WTC11 (cell line): ENCODE measurements at regions not wholly inside any gene's neighbourhood (a gene's known extent, or its start where the extent isn't known, plus 50 kb on each side); places are given as distances from the start of the nearest gene placed in this dataset.

Experiments
- ATAC-seq: fragments of 200-7000 bp; cut with Tn5 transposase; 2 replicates; pipeline ENCODE4 v1.10.0; 2021; ENCODE audit warnings: mild to moderate bottlenecking, moderate library complexity
- CTCF ChIA-PET: fragments of 300-600 bp; sonication (Branson Sonifier 250); formaldehyde crosslinking; loops from one replicate; lab custom pipeline; 2021; ENCODE audit warnings: antibody characterized with exemption; lab: Charles Lee
- POLR2A ChIA-PET: fragments of 350-600 bp; sonication (Branson Sonifier 250); formaldehyde crosslinking; loops from one replicate; lab custom pipeline; 2021; ENCODE audit warnings: antibody characterized with exemption; lab: Charles Lee
- DNase-seq: peaks from one replicate; pipeline ENCODE4 v3.0.0; 2021; ENCODE audit warnings: low spot score
- H3K27ac Mint-ChIP-seq: 2 replicates; pipeline ENCODE4 v1.8.0; 2021; ENCODE audit warnings: mixed read lengths
- H3K27me3 Mint-ChIP-seq: 2 replicates; pipeline ENCODE4 v1.8.0; 2021; ENCODE audit warnings: low read depth, mild to moderate bottlenecking, moderate library complexity, mixed read lengths
- H3K36me3 Mint-ChIP-seq: 2 replicates; pipeline ENCODE4 v1.8.0; 2021; ENCODE audit warnings: mixed read lengths
- H3K4me1 Mint-ChIP-seq: 2 replicates; pipeline ENCODE4 v1.8.0; 2022; ENCODE audit warnings: mixed read lengths
- H3K4me3 Mint-ChIP-seq: 2 replicates; pipeline ENCODE4 v1.8.0; 2021; ENCODE audit warnings: mild to moderate bottlenecking, moderate library complexity, mixed read lengths
- H3K9me3 Mint-ChIP-seq: 2 replicates; pipeline ENCODE4 v1.8.0; 2021; ENCODE audit warnings: mixed read lengths
- ATF2 ChIP-seq: sonication (generic); formaldehyde crosslinking; IDR thresholded peaks from 2 replicates; pipeline ENCODE4 v1.8.1; 2022; ENCODE audit warnings: low read depth, missing genetic modification reagents, borderline replicate concordance
- ATF6 ChIP-seq: sonication (generic); formaldehyde crosslinking; IDR thresholded peaks from 2 replicates; pipeline ENCODE4 v1.8.1; 2023; ENCODE audit warnings: mild to moderate bottlenecking, missing genetic modification reagents
- CBFB ChIP-seq: sonication (generic); formaldehyde crosslinking; IDR thresholded peaks from 2 replicates; pipeline ENCODE4 v1.8.1; 2022; ENCODE audit warnings: mild to moderate bottlenecking, low read depth, missing genetic modification reagents
- CTCF ChIP-seq: fragments of 200-600 bp; IDR thresholded peaks from 2 replicates; pipeline ENCODE4 v1.8.0; 2022; ENCODE audit warnings: antibody characterized with exemption
- E2F4 ChIP-seq: sonication (generic); formaldehyde crosslinking; IDR thresholded peaks from 2 replicates; pipeline ENCODE4 v1.8.1; 2022; ENCODE audit warnings: low read depth, mild to moderate bottlenecking, moderate library complexity, missing genetic modification reagents, borderline replicate concordance
- E2F5 ChIP-seq: sonication (generic); formaldehyde crosslinking; IDR thresholded peaks from 2 replicates; pipeline ENCODE4 v1.8.1; 2022; ENCODE audit warnings: mild to moderate bottlenecking, moderate library complexity, missing genetic modification reagents
- EMX1 ChIP-seq: fragments of 250-450 bp; sonication (Bioruptor Pico); IDR thresholded peaks from 2 replicates; pipeline ENCODE4 v1.8.0; 2021; ENCODE audit warnings: mild to moderate bottlenecking
- FOXP1 ChIP-seq: sonication (generic); formaldehyde crosslinking; IDR thresholded peaks from 2 replicates; pipeline ENCODE4 v1.8.0; 2022; ENCODE audit warnings: missing genetic modification reagents, mild to moderate bottlenecking, moderate library complexity, borderline replicate concordance
- GRHL2 ChIP-seq: fragments of 250-450 bp; sonication (Bioruptor Pico); IDR thresholded peaks from 2 replicates; pipeline ENCODE4 v1.8.0; 2022; ENCODE audit warnings: mild to moderate bottlenecking, moderate library complexity; ENCODE audit not compliant: insufficient replicate concordance, severe bottlenecking
- HMGA2 ChIP-seq: fragments of 250-450 bp; sonication (Bioruptor Pico); IDR thresholded peaks from 2 replicates; pipeline ENCODE4 v1.4.0; 2021; ENCODE audit warnings: mild to moderate bottlenecking, moderate library complexity
- IRF2 ChIP-seq: sonication (generic); formaldehyde crosslinking; IDR thresholded peaks from 2 replicates; pipeline ENCODE4 v1.8.0; 2022; ENCODE audit warnings: low read depth, missing genetic modification reagents, borderline replicate concordance
- MYBL2 ChIP-seq: sonication (generic); formaldehyde crosslinking; IDR thresholded peaks from 2 replicates; pipeline ENCODE4 v1.8.1; 2023; ENCODE audit warnings: mild to moderate bottlenecking, moderate library complexity, missing genetic modification reagents
- NFYB ChIP-seq: sonication (generic); formaldehyde crosslinking; conservative IDR thresholded peaks from 2 replicates; pipeline ENCODE4 v1.8.0; 2022; ENCODE audit warnings: low read depth, missing genetic modification reagents
- SOX15 ChIP-seq: fragments of 250-450 bp; sonication (Bioruptor Pico); IDR thresholded peaks from 2 replicates; pipeline ENCODE4 v1.9.0; 2021; ENCODE audit warnings: mild to moderate bottlenecking
- TEAD4 ChIP-seq: sonication (generic); formaldehyde crosslinking; IDR thresholded peaks from 2 replicates; pipeline ENCODE4 v1.8.0; 2022; ENCODE audit warnings: mild to moderate bottlenecking, missing genetic modification reagents
- USF2 ChIP-seq: sonication (generic); formaldehyde crosslinking; IDR thresholded peaks from 2 replicates; pipeline ENCODE4 v1.8.1; 2023; ENCODE audit warnings: mild to moderate bottlenecking, missing genetic modification reagents, moderate library complexity
- ZNF138 ChIP-seq: sonication (generic); formaldehyde crosslinking; conservative IDR thresholded peaks from 2 replicates; pipeline ENCODE4 v1.8.1; 2022; ENCODE audit warnings: mild to moderate bottlenecking, moderate library complexity, missing genetic modification reagents
- ZNF219 ChIP-seq: sonication (generic); formaldehyde crosslinking; IDR thresholded peaks from 2 replicates; pipeline ENCODE4 v1.8.0; 2023; ENCODE audit warnings: missing genetic modification reagents, mild to moderate bottlenecking, borderline replicate concordance
- ZNF263 ChIP-seq: sonication (generic); formaldehyde crosslinking; IDR thresholded peaks from 2 replicates; pipeline ENCODE4 v1.8.1; 2022; ENCODE audit warnings: low read depth, mild to moderate bottlenecking, moderate library complexity, missing genetic modification reagents
- ZNF281 ChIP-seq: sonication (generic); formaldehyde crosslinking; IDR thresholded peaks from 2 replicates; pipeline ENCODE4 v1.8.0; 2023; ENCODE audit warnings: mild to moderate bottlenecking, missing genetic modification reagents
- ZNF416 ChIP-seq: fragments of 250-450 bp; sonication (Bioruptor Pico); IDR thresholded peaks from 2 replicates; pipeline ENCODE4 v1.9.0; 2021; ENCODE audit warnings: mild to moderate bottlenecking, inconsistent platforms
- ZNF423 ChIP-seq: fragments of 250-450 bp; sonication (Bioruptor Pico); IDR thresholded peaks from 2 replicates; pipeline ENCODE4 v2.1.2; 2022; ENCODE audit warnings: mild to moderate bottlenecking, moderate library complexity
- ZNF671 ChIP-seq: fragments of 250-450 bp; sonication (Bioruptor Pico); IDR thresholded peaks from 2 replicates; pipeline ENCODE4 v1.8.0; 2021; ENCODE audit warnings: mild to moderate bottlenecking

- Mint-ChIP-seq H3K36me3 (peaks cover 7% of the 10 kb centered on the region), H3K9me3 (peaks cover 17% of the 10 kb centered on the region), H3K4me3 (no peak overlapping the region), H3K4me1 (peaks cover 12% of the 10 kb centered on the region; the same call in 1 of the 2 replicates), H3K27me3 (no peaks in the 10 kb centered on the region; the same call in 1 of the 2 replicates), H3K27ac (no peak overlapping the region)
- POLR2A ChIA-PET: no interaction called here
- no peak for ATAC-seq
- CTCF ChIA-PET: interaction anchor here (0.6 to 0.8 kb wide), 2 partner anchors 53 to 64 kb away, joined by 3 to 4 read pairs; no protein-coding TSS in a partner anchor
- no peak for DNase-seq
- TF ChIP-seq TEAD4 (CRISPR knock-in tag): no peak
- TF ChIP-seq ZNF423: no peak
- TF ChIP-seq GRHL2 (CRISPR knock-in tag): no peak
- TF ChIP-seq USF2 (CRISPR knock-in tag): no peak
- no peak for TF ChIP-seq ZNF138 (CRISPR knock-in tag)
- TF ChIP-seq IRF2 (CRISPR knock-in tag): no peak
- TF ChIP-seq E2F5 (CRISPR knock-in tag): no peak
- TF ChIP-seq E2F4: no peak
- TF ChIP-seq NFYB (CRISPR knock-in tag): no peak
- TF ChIP-seq MYBL2 (CRISPR knock-in tag): no peak
- no peak for TF ChIP-seq HMGA2 (CRISPR knock-in tag)
- TF ChIP-seq FOXP1 (CRISPR knock-in tag): no peak
- no peak for TF ChIP-seq CBFB (CRISPR knock-in tag)
- no peak for TF ChIP-seq CTCF
- no peak for TF ChIP-seq ZNF281 (CRISPR knock-in tag)
- TF ChIP-seq ZNF263 (CRISPR knock-in tag): no peak
Observed at GRCh38 chr7:25959168-25959734, 192.7 kb upstream of the NFE2L3 start.

- no peak overlapping the region for H3K4me3 Mint-ChIP-seq
- peaks cover 3% of the 10 kb centered on the region; the same call in 1 of the 2 replicates for H3K27me3 Mint-ChIP-seq
- POLR2A ChIA-PET: interaction anchor here (0.7 kb wide), 1 partner anchor 47 kb away, joined by 3 read pairs; no protein-coding TSS in a partner anchor
- DNase-seq (no peak), ATAC-seq (no peak)
- H3K27ac Mint-ChIP-seq: no peak overlapping the region
- CTCF ChIA-PET: no interaction called here
- H3K9me3 Mint-ChIP-seq: peaks cover 4% of the 10 kb centered on the region
- H3K4me1 Mint-ChIP-seq: peaks cover 5% of the 10 kb centered on the region; the same call in 1 of the 2 replicates
- H3K36me3 Mint-ChIP-seq: no peaks in the 10 kb centered on the region
- no peak for TF ChIP-seq ZNF416
- TF ChIP-seq EMX1 (CRISPR knock-in tag): no peak
- no peak for TF ChIP-seq ATF6 (CRISPR knock-in tag)
- TF ChIP-seq ZNF219 (CRISPR knock-in tag): no peak
- no peak for TF ChIP-seq ATF2 (CRISPR knock-in tag)
- no peak for TF ChIP-seq E2F5 (CRISPR knock-in tag)
- TF ChIP-seq ZNF671: no peak
- TF ChIP-seq SOX15 (CRISPR knock-in tag): no peak
Observed at GRCh38 chr7:25963733-25964132, 188.3 kb upstream of the NFE2L3 start.
